OCI-M2 (cell line): ENCODE measurements at regions not wholly inside any gene's neighbourhood (a gene's known extent, or its start where the extent isn't known, plus 50 kb on each side); places are given as distances from the start of the nearest gene placed in this dataset.
"Not testable (repeated sequence)": the region's sequence is repeated elsewhere in the genome, so short reads cannot be mapped to it uniquely, and the experiment has no call there.

ENCODE experiments used
- DNase-seq: peaks from one replicate; lab custom pipeline; 2025; ENCODE audit not compliant: unreplicated experiment; lab: John Stamatoyannopoulos, UW

DNA sequence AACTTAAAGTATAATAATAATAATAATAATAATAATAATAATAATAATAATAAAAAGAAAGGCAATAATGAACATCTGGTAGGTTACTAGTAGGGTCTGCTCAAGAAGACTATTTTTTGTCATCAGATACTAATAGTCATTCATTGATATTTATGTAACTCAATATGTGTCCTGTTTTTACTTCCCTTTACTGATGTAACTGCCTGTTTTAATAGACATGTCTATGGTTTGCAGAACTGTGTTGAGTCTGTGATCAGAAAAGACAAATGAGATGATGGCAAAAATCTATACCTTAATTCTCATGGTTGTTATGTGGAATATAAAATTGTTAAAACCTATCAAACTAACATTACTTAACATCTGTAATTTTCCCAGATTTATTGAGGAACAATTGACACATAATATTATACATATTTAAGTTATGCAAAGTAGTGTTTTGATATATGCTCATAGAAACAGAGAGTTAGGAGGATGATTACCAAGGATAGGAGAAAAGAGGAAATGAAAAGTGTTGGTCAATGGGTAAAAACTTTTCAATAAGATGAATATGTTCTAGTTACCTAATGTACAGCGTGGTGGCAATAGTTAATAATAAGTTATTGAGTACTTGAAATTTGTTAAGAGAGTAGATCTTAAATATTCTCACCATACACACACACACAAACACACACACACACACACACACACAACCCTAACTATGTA is 699.4 kb downstream of the ZPLD1 start:
- no peak for DNase-seq

DNA sequence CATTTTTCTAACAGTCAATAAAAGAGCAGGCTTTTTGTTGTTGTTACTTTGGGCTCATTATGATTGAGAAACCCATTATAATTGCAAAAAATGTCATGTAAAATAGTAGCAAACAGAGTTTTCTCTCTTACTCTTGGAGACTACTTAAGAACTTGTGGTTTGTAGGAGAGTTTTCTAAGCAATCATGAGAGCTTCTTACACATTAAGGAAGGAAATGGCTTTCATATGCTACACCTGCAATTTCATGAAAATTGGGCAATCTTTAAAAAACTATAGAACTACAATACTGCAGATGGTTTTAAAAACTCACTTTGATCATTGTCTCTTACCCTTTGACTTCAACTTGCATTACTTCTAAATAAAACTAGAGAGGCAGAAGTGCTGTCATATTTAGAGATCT is 701.8 kb downstream of the ZPLD1 start:
- no peak for DNase-seq

DNA sequence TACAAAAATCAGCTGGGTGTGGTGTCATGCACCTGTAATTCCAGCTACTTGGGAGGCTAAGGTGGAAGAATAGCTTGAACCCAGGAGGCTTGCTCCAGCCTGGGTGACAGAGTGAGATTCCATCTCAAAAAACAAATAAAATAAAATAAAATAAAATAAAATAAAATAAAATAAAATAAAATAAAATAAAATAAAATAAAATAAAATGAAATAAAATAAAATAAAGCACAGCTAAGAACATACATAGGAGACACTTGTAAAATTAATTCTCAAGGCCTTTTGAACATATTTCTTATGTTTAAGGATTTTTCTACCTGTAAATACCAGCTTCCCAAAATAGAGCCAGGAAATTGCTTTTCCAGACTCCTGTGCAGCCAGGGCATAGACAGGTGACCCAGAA is 703.0 kb downstream of the ZPLD1 start:
- no peak for DNase-seq

DNA sequence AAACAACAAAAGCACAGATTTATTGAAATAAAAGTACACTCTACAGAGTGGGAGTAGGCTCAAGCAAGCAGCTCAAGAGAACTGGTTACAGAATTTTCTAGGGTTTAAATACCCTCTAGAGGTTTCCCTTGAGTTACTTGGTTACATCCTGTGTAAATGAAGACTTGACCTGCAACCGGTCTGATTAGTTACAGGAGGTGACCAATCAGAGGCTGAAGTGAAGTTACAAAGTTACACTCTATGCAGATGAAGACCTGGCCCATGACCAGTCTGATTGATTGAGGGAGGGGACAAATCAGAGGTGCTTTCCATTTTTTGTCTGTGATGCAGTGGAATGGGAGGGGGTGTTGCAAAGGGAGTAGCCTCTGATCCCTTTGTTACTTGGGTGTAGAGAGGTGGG is 723.4 kb downstream of the ZPLD1 start:
- no peak for DNase-seq

DNA sequence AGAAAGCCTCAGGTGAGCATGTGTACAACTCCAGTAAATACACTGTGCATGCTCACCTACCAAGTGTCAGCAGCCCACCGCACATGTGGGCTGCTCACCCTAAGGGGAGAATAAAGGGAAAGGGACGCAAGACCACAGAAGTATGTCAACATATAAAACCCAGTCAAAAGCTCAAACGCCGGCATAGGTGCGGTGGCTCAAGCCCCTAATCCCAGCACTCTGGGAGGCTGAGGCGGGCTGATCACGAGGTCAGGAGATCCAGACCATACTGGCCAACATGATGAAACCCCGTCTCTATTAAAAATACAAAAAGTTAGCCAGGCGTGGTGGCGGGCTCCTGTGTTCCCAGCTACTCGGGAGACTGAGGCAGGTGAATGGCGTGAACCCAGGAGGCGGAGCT is 732.1 kb downstream of the ZPLD1 start:
- no peak for DNase-seq

DNA sequence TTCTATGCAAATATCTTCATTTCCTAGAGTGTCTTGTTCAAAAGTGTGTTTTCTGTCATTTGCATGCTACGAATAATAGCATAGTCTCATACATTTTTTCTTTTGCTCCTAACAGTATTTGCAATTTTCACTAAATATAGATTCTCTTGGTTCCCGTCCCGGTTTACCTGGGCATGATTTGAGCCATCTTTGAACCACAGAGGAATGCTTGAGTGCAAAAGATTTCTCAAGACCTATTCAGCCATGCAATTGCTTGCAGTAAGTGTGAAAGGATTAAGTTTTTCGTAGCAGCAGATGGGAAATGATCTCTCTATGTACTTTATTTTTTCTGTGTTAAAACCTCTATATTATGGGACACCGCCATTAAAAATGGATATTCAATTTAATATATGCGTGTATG is 733.0 kb downstream of the ZPLD1 start:
- no peak for DNase-seq

DNA sequence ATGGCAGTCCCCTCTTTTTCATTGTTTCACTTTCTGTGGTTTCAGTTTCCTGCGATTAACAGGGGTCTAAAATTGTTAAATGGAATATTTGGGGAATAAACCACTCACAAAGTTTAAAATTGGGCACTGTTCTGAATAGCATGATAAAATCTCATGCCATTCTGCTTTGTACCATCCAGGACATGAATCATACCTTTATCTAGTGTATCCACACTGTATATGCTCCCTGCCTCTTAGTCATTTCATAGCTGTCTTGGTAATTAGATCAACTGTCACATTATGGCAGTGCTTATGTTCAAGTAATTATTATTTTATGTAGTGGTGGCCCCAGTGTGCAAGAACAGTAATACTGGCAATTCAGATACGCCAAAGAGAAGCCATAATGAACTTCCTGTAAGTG is 734.5 kb downstream of the ZPLD1 start:
- DNase-seq, result no peak

DNA sequence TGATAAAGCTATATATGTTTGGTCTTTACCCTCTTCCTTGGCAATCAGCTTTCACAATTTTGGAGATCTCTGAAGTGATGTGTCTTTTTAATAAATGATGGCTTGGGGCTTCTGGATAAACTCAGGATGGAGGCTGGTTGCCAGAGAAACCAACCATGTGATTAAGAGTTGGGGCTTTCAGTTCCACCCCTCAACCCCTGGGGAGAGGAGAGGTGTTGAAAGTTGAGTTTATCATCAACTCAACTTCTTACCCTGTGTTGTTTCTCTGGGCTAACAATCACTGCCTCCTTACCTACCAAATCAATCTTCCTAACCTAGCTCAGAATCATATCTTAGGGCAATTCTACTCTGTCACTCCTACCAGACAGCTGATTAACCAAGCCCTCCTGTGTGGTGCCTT is 735.8 kb downstream of the ZPLD1 start:
- no peak for DNase-seq

DNA sequence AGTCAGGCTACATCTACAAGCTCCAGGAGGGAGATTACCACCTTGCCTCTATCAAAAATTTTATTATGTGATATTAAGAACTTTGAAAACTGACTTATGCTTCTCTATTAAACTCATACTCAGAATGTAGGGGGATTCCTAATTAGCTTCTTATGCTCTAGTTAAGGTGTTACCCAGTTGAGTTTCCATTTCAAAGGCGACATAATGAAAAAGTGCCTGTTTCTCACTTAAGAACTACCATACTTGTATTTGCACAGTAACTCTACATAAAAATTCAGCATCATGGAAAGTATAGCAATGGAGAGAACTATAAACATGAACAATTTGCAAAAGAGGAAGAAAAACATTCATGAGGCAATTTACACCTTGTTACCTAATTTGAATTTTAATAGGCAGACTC is 739.1 kb downstream of the ZPLD1 start:
- DNase-seq, result no peak

DNA sequence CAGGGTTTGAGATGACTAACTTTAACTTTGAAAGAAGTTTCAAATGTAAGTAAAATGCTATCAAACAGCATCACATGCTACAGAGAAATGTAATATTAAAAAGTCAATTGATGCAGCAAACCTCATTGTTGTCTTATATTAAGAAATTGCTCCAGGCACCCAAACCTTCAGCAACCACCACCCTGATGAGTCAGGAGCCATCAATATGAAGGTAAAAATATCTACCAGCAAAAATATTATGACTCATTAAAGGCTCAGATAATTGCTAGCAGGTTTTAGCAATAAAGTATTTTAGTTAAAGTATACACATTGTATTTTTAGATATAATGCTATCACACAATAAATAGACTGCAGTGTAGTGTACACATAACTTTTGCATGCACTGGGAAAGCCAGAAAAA is 746.3 kb downstream of the ZPLD1 start:
- no peak for DNase-seq

DNA sequence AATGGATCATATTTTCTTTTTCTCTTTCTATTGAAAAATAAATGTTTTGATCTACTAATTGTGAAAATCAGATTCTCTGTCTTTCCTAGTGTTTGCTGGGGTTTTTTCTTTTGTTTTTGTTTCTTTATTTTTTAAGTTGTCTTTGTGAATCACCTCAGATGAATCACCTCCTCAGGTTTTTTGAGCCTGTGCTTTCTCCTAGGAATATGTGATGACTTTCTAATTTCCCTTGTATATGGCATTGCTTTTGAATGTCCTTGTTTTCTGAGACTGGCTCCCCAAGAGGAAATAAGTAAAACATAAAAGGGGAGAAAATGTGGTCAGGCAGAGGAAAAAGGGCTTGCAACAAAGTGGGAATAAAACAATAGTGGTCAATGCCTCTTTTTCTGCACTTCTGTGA is 750.0 kb downstream of the ZPLD1 start:
- no peak for DNase-seq

DNA sequence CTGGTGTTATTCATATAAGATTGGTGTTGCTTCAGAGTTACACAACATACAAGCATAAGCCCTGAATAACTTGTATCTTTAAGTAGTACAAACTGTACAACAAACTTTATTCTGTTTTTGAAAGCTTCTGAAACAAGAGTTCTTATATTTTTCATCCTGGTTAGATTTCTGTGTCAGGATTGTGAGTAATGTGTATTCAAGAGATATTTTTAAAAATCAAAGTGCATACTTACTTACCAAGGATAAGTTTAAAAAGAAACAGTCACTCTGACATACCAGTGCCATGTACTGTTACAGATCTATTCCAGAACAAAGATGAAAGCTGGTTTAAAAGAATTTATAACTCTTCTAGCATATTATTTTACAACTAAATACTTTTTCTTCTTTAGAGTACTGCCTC is 755.1 kb downstream of the ZPLD1 start:
- no peak for DNase-seq

DNA sequence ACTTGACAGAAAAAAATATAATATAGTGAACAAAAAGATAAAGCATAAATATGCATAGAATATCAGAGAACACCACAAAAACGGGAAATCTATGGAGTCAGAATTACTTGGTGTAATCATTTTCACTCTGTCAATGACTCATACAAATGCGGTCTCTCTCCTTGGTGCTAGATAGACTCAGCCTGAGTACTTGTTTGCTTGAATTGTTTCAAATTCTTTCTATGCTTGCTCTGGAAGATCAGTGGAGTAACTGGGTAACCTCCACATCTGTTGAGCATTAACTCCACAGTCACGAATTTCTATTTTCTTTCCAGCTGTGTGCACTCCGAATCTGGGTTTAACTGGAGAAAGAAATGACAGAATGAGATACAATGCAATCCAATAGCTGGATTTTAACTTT is 760.4 kb downstream of the ZPLD1 start:
- no peak for DNase-seq

DNA sequence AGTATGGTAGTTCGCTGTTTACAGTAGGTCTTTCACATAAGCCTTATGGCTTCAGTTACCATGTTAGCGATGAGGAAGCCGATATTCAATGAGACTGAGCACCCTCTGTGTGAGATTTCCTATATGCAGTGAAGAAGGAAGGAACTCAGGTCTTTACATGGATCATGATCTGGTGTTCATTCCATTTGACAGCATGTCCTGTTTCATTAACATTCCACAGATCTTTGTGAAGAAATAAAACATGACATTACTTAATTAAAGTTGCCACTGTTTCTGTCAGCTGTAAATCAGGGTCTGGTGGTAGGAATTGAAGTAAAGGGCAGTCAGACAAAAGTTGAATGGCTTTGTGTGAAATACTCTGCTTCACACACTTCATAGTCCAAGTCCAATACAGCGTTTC is 768.6 kb downstream of the ZPLD1 start:
- no peak for DNase-seq

DNA sequence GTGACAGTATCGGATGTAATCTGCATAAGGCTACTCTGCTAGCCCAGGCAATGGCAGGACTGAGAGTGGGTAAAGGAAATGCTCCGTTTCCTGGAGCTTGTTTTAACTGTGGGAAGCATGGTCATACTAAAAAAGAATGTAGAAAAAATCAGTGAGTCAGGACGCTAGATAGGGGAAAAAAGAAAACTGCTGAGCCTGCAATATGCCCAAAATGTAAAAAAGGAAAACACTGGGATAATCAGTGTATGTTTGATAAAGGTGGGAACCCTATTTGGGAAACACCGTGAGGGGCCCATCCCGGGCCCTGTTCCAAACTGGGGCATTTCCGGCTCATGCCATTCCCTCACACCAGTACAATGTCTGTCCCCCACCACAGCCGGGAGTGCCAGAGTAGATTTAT is 775.8 kb downstream of the ZPLD1 start:
- no peak for DNase-seq

DNA sequence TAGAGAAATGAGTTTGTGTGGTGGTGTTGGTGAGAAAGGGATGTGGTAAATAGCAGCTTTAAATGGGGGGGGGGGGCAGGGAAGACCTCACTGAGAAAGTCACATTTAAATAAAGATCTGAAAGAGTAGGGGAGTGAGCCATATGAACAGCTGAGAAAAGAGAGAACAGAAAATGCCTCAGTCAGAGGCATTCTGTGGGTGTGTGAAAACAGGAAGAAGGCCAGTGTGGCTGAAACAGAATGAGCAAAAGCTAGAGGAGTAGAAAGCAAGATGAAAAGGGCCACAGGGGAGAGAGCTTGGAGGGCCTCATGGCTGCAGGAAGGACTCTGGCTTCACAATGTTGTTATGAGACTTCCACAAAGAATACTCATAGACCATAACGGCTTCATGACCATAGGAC is 783.3 kb downstream of the ZPLD1 start:
- DNase-seq, result no peak

DNA sequence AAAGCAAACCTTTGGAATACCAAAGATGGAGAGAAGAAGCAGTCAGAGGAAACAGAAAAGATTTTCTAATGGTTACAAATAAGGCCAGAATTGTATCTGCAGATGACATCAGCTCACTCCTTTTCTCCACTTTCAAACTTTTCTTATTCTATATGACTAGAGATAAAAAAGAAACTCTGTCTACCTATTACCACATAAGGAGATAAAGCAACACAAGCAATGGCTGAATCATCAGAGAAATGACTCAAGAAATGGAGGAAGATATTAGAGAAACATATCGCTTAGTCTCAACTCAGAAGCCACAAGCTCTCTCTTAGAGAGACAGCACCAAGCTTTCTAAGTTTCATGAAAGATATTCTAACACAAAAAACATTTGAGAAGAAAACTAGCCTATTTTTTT is 784.0 kb downstream of the ZPLD1 start:
- DNase-seq, result no peak

DNA sequence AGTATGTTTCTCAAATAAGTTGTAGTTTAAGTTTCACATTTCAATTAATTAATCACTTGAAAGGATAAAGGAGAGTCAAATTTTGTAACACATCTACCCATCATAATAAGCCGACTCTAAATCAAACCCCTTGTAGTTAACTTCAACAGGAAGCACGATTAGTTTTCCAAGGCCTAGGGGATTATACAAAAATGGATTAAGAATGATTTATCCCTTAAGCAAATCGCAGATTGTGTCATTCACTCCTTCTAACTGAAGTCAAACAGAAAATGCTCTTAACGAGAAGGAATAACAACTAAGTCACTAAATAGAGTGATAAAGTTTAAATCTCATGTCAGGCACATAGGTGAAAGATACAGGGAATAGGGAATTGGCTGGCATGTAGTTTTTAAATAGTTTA is 792.8 kb downstream of the ZPLD1 start:
- no peak for DNase-seq

DNA sequence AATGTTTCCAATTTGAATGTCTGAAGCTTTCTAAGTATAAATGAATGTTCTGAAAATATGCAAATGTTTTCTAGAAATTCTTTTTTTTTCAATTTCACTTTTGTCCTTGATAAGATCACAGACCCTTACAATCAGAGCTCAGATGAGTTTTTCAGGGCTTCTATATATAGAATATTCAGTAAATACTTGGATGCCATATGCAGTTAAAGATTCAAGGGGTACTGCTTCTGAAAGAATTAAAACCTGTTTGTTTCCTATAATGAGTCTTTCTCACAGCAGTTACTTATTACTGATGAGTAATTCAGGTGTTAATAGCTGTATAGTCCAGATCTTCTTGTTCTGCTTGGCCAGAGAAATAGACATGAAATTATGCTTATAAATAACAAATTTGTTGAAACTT is 812.6 kb downstream of the ZPLD1 start:
- no peak for DNase-seq

DNA sequence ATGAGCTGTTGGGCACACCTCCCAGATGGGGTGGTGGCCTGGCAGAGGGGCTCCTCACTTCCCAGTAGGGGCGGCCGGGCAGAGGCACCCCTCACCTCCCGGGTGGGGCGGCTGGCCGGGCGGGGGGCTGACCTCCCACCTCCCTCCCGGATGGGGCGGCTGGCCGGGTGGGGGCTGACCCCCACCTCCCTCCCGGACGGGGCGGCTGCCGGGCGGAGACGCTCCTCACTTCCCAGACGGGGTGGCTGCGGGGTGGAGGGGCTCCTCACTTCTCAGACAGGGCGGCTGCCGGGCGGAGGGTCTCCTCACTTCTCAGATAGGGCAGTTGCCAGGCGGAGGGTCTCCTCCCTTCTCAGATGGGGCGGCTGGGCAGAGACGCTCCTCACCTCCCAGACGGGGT is 820.0 kb downstream of the ZPLD1 start:
- DNase-seq, result not testable (repeated sequence)

DNA sequence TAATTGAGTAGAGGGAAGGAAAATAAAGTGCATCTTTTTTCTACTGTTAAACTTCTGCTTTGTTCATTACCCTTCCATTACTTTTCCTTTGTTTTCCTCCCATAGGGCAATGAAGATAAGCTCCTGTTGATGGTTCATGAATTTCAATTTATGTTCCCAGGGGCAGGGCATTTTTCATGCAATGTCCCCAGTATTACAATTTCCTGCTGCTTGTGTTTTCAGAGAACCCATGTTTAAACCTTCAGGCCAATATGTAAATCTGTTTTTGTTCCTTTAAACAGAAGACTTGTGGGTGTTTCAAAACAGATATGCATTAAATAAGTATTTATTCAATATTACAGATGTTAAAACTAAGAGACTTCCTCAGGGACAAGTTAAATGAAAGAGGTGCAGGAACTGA is 834.5 kb downstream of the ZPLD1 start:
- no peak for DNase-seq

DNA sequence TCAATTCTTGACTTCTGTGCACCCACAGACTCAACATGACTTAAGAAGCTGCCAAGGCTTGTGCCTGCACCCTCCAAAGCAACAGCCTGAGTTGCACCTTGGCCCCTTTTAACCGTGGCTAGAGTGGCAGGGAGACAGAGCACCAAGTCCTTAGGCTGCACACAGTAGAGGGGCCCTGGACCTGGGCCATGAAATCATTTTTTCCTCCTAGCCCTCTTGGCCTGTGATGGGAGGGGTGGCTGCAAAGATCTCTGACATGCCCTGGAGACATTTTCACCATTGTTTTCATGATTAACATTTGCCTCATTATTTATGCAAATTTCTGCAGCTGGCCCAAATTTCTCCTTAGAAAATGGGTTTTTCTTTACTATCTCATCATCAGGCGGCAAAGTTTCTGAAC is 836.8 kb downstream of the ZPLD1 start:
- no peak for DNase-seq

DNA sequence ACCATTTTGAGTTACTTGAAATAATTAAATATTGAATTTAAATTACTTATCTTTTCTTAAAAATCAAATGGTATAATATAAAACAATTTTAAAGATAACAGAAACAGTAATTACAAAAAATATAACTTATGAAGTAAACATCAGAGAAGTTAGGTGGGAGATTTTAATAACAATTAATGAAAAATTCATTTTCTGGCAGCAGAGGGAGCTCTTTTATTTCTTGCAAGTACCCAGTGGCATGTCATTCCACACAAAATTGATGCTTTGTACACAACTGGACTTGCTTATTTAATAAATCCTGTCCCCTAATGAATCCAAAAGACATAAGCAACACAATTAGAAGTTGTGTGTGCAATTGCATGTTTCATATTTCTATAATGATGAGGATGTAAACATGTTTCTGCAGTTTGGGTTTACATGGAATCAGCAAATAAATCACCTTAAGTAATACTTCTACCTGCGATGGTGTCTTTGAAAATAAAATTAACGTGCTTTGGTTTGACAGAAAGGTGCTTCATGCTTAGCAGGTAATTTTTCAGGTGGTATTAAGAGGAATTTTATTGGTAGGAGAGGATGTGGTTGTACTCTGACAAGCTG is 861.3 kb downstream of the ZPLD1 start:
- no peak for DNase-seq
